SKM-1 treated with dmso at 0.1 percent for 144 hours (cell line): ENCODE measurements at regions not wholly inside any gene's neighbourhood (a gene's known extent, or its start where the extent isn't known, plus 50 kb on each side); places are given as distances from the start of the nearest gene placed in this dataset.
A peak's percentile ranks its signal among the peaks of the same experiment; 100 is the strongest.

Experiments
- DNase-seq: peaks from one replicate; lab custom pipeline; 2025; ENCODE audit not compliant: unreplicated experiment; lab: John Stamatoyannopoulos, UW

GRCh38 chr1:60753036-60753900, 329.1 kb upstream of the NFIA start:
- DNase-seq = no peak

- DNase-seq = no peak
These were observed 331.1 kb upstream of the NFIA start for GRCh38 chr1:60751306-60751705.

- no peak for DNase-seq
These were observed 335.0 kb upstream of the NFIA start for GRCh38 chr1:60747353-60747752.

- DNase-seq = no peak
These were observed 336.0 kb upstream of the NFIA start for GRCh38 chr1:60746278-60746791.

GRCh38 chr1:60745484-60745883, 336.9 kb upstream of the NFIA start:
- DNase-seq = no peak

GRCh38 chr1:60742339-60742738, 340.0 kb upstream of the NFIA start:
- no peak for DNase-seq

- DNase-seq = no peak
These were observed 342.2 kb upstream of the NFIA start for GRCh38 chr1:60740154-60740553.

- DNase-seq = no peak
These were observed 342.6 kb upstream of the NFIA start for GRCh38 chr1:60739729-60740128.

GRCh38 chr1:60732977-60733401, 349.4 kb upstream of the NFIA start:
- no peak for DNase-seq

- peak; percentile 15 for DNase-seq
These were observed 351.0 kb upstream of the NFIA start for GRCh38 chr1:60731321-60731720.

GRCh38 chr1:60727552-60727951, 354.8 kb upstream of the NFIA start:
- no peak for DNase-seq

- DNase-seq = no peak
These were observed 365.9 kb upstream of the NFIA start for GRCh38 chr1:60716472-60716871.

- no peak for DNase-seq
These were observed 366.4 kb upstream of the NFIA start for GRCh38 chr1:60715970-60716369.

GRCh38 chr1:60709426-60709825, 372.9 kb upstream of the NFIA start:
- no peak for DNase-seq

- no peak for DNase-seq
These were observed 377.3 kb upstream of the NFIA start for GRCh38 chr1:60705026-60705425.

- no peak for DNase-seq
These were observed 379.2 kb upstream of the NFIA start for GRCh38 chr1:60703155-60703554.

GRCh38 chr1:60699325-60699724, 383.0 kb upstream of the NFIA start:
- no peak for DNase-seq

GRCh38 chr1:60697204-60697994, 385.0 kb upstream of the NFIA start:
- no peak for DNase-seq

- DNase-seq = no peak
These were observed 385.8 kb upstream of the NFIA start for GRCh38 chr1:60696512-60696911.

GRCh38 chr1:60695716-60696171, 386.6 kb upstream of the NFIA start:
- no peak for DNase-seq

GRCh38 chr1:60694980-60695379, 387.4 kb upstream of the NFIA start:
- DNase-seq = no peak

GRCh38 chr1:60692031-60692430, 390.3 kb upstream of the NFIA start:
- no peak for DNase-seq
